ENCODE measurements at regions not wholly inside any gene's neighbourhood (a gene's known extent, or its start where the extent isn't known, plus 50 kb on each side); places are given as distances from the start of the nearest gene placed in this dataset.

DNA sequence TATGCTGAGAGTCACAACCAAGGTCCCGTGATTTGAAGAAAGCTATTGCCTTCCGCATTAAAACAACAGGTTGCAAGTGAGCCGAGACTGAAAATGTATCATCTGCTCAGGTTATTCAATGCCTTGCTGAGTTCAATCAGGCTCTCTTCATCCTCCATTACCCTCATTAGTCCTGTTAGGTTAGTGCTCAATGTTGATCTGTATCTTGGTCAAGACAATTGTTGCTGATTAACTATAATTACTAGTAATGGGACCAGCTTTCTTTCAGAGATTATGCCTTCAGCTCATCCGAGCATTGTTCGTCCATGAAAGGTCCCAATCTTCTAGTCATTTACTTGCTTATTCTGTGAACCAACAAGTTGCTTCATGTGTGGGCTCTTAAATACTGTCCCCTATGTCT lies 534.6 kb upstream of the FAM241A start:
- CTCF ChIA-PET, result no interaction called here
- Mint-ChIP-seq H3K4me1 (no peaks in the 10 kb centered on the region), H3K27ac (no peak overlapping the region), H3K9me3 (no peaks in the 10 kb centered on the region), H3K27me3 (no peaks in the 10 kb centered on the region), H3K36me3 (ENCODE audit: low read depth) (no peaks in the 10 kb centered on the region), H3K4me3 (no peak overlapping the region)
- no peak for DNase-seq
- POLR2A ChIA-PET, result no interaction called here

DNA sequence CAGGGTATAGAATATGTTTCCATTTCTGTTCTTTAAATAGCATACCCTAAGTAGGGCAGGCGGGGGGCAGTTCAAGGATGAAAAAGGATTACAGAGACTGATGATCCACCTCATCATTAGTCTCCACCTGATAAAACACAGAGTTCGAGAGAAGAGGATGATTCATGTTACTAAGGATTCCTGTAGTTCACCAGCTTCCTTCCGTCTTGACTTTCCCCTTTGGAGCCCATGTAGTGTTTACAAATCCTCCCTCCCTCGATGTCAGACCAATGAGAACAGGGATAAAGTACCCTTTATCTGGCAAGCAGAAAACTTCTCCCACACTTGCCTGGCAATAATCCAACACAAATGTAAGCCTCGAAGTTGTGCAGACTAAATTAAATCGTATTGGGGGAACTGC lies 526.3 kb upstream of the FAM241A start:
- Mint-ChIP-seq H3K4me3 (no peak overlapping the region), H3K27ac (no peak overlapping the region), H3K9me3 (no peaks in the 10 kb centered on the region), H3K27me3 (no peaks in the 10 kb centered on the region), H3K36me3 (ENCODE audit: low read depth) (no peaks in the 10 kb centered on the region), H3K4me1 (no peaks in the 10 kb centered on the region)
- no peak for DNase-seq
- CTCF ChIA-PET, result no interaction called here
- POLR2A ChIA-PET, result no interaction called here

GRCh38 chr4:111628437-111628836 lies 516.8 kb upstream of the FAM241A start:
- no peak for DNase-seq
- H3K27me3 Mint-ChIP-seq, result no peaks in the 10 kb centered on the region
- no peaks in the 10 kb centered on the region for H3K9me3 Mint-ChIP-seq
- ChIA-PET POLR2A (no interaction called here), CTCF (interaction anchor here (0.6 kb wide), 1 partner anchor 747 kb away, joined by 5 read pairs; no protein-coding TSS in a partner anchor)
- no peak overlapping the region for H3K4me3 Mint-ChIP-seq
- no peak overlapping the region for H3K27ac Mint-ChIP-seq
- H3K4me1 Mint-ChIP-seq, result no peaks in the 10 kb centered on the region
- no peaks in the 10 kb centered on the region for H3K36me3 Mint-ChIP-seq (ENCODE audit: low read depth)

- no peaks in the 10 kb centered on the region for H3K27me3 Mint-ChIP-seq
- POLR2A ChIA-PET, result no interaction called here
- H3K27ac Mint-ChIP-seq, result no peak overlapping the region
- CTCF ChIA-PET, result no interaction called here
- no peak overlapping the region for H3K4me3 Mint-ChIP-seq
- H3K9me3 Mint-ChIP-seq, result no peaks in the 10 kb centered on the region
- no peaks in the 10 kb centered on the region for H3K4me1 Mint-ChIP-seq
- no peaks in the 10 kb centered on the region for H3K36me3 Mint-ChIP-seq (ENCODE audit: low read depth)
- DNase-seq, result no peak
Observed at GRCh38 chr4:111630705-111631104, 514.5 kb upstream of the FAM241A start.

DNA sequence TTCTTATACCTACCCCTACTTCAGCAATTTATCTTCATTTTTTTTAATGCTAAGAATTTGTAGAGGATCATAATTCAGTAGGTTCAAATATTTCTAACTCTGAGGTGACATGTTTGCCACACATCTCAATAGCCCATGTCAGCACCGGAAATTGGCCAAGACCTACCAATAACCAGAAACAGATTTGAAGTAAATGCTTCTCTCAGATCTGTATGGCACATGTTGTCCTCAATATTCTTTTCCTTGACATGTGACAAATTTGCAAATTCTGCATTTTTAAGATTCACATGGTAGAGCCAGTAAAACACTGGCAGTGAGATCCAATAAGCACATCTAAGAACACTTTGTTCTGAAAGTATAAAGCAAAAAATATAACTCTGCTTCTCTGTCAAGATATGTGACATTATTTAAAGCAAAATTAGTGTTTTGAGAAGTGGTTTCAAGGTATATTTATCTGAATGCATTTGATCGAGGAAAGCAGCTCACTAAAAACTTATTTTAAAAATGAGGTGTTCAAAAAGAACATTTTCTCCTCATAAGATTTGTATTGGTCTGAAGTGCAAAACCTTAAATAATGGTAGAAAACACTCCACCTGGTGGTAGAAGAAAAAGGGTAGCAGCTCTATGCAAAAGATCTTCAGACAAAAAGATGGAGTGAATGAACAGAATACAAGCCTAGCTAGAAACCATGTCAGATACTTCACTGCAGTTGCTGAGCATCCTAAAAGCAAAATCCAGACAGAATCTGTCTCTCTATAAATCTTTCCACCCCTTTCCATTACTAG lies 513.8 kb upstream of the FAM241A start:
- no peaks in the 10 kb centered on the region for H3K27me3 Mint-ChIP-seq

DNA sequence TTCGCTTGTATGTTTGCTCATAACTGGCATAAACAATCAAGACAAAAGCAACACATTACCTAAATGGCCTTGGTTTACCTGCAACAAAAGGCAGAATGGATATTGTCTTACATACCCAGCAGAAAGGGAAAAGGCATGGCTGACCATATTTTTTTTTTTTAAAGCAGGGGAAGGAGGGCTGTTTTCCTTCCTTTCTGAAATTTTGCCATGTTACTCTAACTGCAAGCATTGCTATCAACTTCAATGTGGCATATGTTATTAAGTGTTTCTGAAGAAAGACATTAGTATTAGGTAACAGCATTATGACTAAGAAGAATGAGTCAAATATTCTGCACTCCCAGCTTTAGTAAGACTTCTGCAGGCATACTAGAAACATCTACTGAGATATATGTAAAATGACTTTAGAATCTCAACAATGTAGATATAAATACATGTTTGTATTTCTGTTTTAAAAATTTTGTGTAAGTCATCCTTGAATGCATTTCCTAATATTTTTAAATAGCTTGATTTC lies 512.6 kb upstream of the FAM241A start:
- H3K27ac Mint-ChIP-seq, result no peak overlapping the region
- H3K27me3 Mint-ChIP-seq, result no peaks in the 10 kb centered on the region
- H3K9me3 Mint-ChIP-seq, result no peaks in the 10 kb centered on the region
- no peaks in the 10 kb centered on the region for H3K4me1 Mint-ChIP-seq
- POLR2A ChIA-PET, result no interaction called here
- H3K36me3 Mint-ChIP-seq (ENCODE audit: low read depth), result no peaks in the 10 kb centered on the region
- DNase-seq, result no peak
- CTCF ChIA-PET, result no interaction called here
- H3K4me3 Mint-ChIP-seq, result no peak overlapping the region

More for the DNA sequence above, 513.8 kb upstream of the FAM241A start:
- DNase-seq, result no peak
- H3K27ac Mint-ChIP-seq, result no peak overlapping the region
- H3K4me3 Mint-ChIP-seq, result no peak overlapping the region
- no peaks in the 10 kb centered on the region for H3K4me1 Mint-ChIP-seq
- H3K36me3 Mint-ChIP-seq (ENCODE audit: low read depth), result no peaks in the 10 kb centered on the region
- ChIA-PET CTCF (no interaction called here), POLR2A (interaction anchor here (0.7 kb wide), 1 partner anchor 791 kb away, joined by 3 read pairs; no protein-coding TSS in a partner anchor)
- H3K9me3 Mint-ChIP-seq, result no peaks in the 10 kb centered on the region

DNA sequence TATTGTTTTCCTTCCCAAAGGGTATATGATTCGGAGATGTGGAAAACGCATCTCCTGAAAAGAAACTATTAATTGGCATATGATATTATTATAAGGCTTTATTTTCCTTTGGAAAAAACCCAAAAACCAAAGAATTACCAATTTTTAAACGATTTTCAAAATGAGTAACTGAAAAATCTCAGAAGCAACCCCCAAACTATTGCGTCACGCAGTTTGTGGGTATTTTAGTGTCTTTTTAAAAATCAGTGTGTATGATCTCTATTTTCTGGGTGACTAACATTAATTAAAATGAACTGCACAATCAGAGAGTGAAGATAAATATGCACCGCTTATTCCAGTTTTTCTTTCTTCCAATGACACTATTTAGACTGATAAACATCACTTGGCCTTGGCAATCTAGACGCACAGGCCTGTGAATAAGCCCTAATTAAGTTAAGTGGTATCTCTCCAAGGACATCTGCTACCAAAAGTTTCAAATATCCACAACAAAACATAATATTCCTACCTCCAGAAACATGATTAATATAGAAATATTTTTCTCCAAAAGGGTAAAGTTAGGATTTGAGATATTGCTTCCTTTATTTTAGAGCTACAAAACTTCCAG lies 511.5 kb upstream of the FAM241A start:
- Mint-ChIP-seq H3K9me3 (no peaks in the 10 kb centered on the region), H3K36me3 (ENCODE audit: low read depth) (no peaks in the 10 kb centered on the region), H3K27ac (no peak overlapping the region), H3K4me3 (no peak overlapping the region), H3K4me1 (no peaks in the 10 kb centered on the region), H3K27me3 (no peaks in the 10 kb centered on the region)
- DNase-seq, result no peak
- CTCF ChIA-PET, result no interaction called here
- POLR2A ChIA-PET, result no interaction called here

DNA sequence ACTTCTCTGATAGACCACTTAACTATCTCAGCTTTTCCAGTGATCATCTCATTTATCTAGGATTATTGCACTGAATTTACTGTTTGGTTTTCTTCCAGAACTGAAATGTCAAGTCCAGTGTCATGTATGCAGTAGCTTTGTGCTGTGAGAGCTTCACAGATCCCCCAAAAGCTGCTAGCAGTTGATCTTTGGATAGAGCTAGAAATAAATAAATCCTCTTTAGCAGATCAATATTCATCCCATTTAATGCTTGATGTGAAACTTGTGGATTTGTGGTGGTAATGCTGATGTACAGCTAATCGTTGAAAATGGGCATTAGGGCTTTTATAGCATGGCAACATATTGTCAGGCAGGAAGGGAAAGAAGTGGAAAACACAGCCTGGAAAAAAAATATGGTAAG lies 509.6 kb upstream of the FAM241A start:
- H3K36me3 Mint-ChIP-seq (ENCODE audit: low read depth), result no peaks in the 10 kb centered on the region
- CTCF ChIA-PET, result no interaction called here
- H3K27ac Mint-ChIP-seq, result no peak overlapping the region
- no peaks in the 10 kb centered on the region for H3K27me3 Mint-ChIP-seq
- H3K4me1 Mint-ChIP-seq, result no peaks in the 10 kb centered on the region
- POLR2A ChIA-PET, result no interaction called here
- DNase-seq, result no peak
- H3K9me3 Mint-ChIP-seq, result no peaks in the 10 kb centered on the region
- no peak overlapping the region for H3K4me3 Mint-ChIP-seq

- no peaks in the 10 kb centered on the region for H3K4me1 Mint-ChIP-seq
- ChIA-PET CTCF (no interaction called here), POLR2A (no interaction called here)
- no peak overlapping the region for H3K27ac Mint-ChIP-seq
- H3K27me3 Mint-ChIP-seq, result no peaks in the 10 kb centered on the region
- DNase-seq, result no peak
- no peak overlapping the region for H3K4me3 Mint-ChIP-seq
- H3K9me3 Mint-ChIP-seq, result no peaks in the 10 kb centered on the region
- no peaks in the 10 kb centered on the region for H3K36me3 Mint-ChIP-seq (ENCODE audit: low read depth)
Observed at GRCh38 chr4:111636961-111637585, 508.2 kb upstream of the FAM241A start.

- H3K36me3 Mint-ChIP-seq (ENCODE audit: low read depth), result no peaks in the 10 kb centered on the region
- no peak for DNase-seq
- no peaks in the 10 kb centered on the region for H3K9me3 Mint-ChIP-seq
- H3K27ac Mint-ChIP-seq, result no peak overlapping the region
- H3K27me3 Mint-ChIP-seq, result no peaks in the 10 kb centered on the region
- ChIA-PET CTCF (no interaction called here), POLR2A (no interaction called here)
- no peaks in the 10 kb centered on the region for H3K4me1 Mint-ChIP-seq
- no peak overlapping the region for H3K4me3 Mint-ChIP-seq
Observed at GRCh38 chr4:111639120-111639690, 506.0 kb upstream of the FAM241A start.

DNA sequence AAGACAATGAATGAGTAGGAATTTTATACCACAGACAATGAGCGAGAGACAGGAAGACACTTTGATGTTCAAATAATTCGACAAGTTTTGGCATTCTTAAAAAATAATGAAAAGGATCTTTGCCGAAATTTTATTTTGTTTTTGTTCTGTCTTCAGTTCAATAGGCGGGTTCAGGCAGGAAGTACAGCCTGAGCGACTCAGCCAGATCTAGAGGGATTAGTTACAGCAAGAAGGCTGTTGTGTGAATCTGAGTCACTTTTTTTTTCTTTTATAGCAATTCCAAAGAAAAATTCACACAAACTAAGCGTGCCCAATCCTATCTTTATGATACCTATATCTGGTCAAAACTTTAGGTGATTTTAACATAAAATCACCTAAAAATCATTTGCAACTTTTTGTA lies 505.4 kb upstream of the FAM241A start:
- CTCF ChIA-PET, result no interaction called here
- no peak overlapping the region for H3K27ac Mint-ChIP-seq
- no peak for DNase-seq
- no peaks in the 10 kb centered on the region for H3K4me1 Mint-ChIP-seq
- no peaks in the 10 kb centered on the region for H3K27me3 Mint-ChIP-seq
- POLR2A ChIA-PET, result no interaction called here
- no peaks in the 10 kb centered on the region for H3K9me3 Mint-ChIP-seq
- no peaks in the 10 kb centered on the region for H3K36me3 Mint-ChIP-seq (ENCODE audit: low read depth)
- no peak overlapping the region for H3K4me3 Mint-ChIP-seq

GRCh38 chr4:111641813-111642579 lies 503.3 kb upstream of the FAM241A start:
- Mint-ChIP-seq H3K4me3 (no peak overlapping the region), H3K4me1 (no peaks in the 10 kb centered on the region), H3K9me3 (no peaks in the 10 kb centered on the region), H3K27ac (no peak overlapping the region), H3K27me3 (no peaks in the 10 kb centered on the region), H3K36me3 (ENCODE audit: low read depth) (no peaks in the 10 kb centered on the region)
- CTCF ChIA-PET, result no interaction called here
- peak; percentile 54 for DNase-seq
- POLR2A ChIA-PET, result no interaction called here

- ChIA-PET POLR2A (no interaction called here), CTCF (no interaction called here)
- Mint-ChIP-seq H3K4me3 (no peak overlapping the region), H3K36me3 (ENCODE audit: low read depth) (no peaks in the 10 kb centered on the region), H3K27me3 (no peaks in the 10 kb centered on the region), H3K9me3 (no peaks in the 10 kb centered on the region), H3K4me1 (no peaks in the 10 kb centered on the region), H3K27ac (no peak overlapping the region)
- no peak for DNase-seq
Observed at GRCh38 chr4:111648056-111648455, 497.2 kb upstream of the FAM241A start.
